ENCODE measurements at regions not wholly inside any gene's neighbourhood (a gene's known extent, or its start where the extent isn't known, plus 50 kb on each side); places are given as distances from the start of the nearest gene placed in this dataset.

DNA sequence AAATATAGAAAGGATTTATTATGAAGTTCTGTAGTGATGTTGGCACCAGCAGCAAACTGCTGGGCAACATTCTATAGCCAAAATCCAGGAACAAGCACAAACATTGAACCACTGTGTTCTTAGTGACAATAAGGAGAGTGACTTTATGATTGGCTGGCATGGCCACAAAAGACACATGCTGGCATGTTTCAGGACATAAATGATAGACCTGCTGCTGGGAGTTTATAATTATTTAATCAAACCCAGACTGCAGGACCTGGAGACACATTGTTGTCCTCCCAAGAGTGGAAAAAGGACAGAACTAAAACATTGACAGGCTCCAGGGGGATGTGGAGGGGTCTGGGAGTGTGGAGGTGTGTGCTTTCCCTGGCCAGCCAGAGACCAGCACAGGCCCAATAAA, 255.3 kb upstream of the LRTM1 start:
- no peaks in the 10 kb centered on the region for H4K20me1 ChIP-seq (ENCODE audit: insufficient read depth, low read length, poor library complexity, severe bottlenecking)
- no peaks in the 10 kb centered on the region for H3K9me2 ChIP-seq (replicated peaks; ENCODE audit: low read depth, low read length)
- H3F3A ChIP-seq (ENCODE audit: low read depth) = no peaks in the 10 kb centered on the region
- H3K79me2 ChIP-seq (ENCODE audit: insufficient read depth, low read length) = no peaks in the 10 kb centered on the region
- H3K9ac ChIP-seq (ENCODE audit: low read depth, low read length, poor library complexity, severe bottlenecking) = no peak overlapping the region
- H2AFZ ChIP-seq (ENCODE audit: low read length) = peak overlapping the region; percentile 40; the same call in 1 of the 2 replicates
- H3K27me3 ChIP-seq (ENCODE audit: insufficient read depth, low read length, poor library complexity, severe bottlenecking) = no peaks in the 10 kb centered on the region
- H3K4me1 ChIP-seq (ENCODE audit: insufficient read depth, low read length, poor library complexity, severe bottlenecking) = no peaks in the 10 kb centered on the region
- TF ChIP-seq CTCF (conservative IDR thresholded peaks at IDR 0.05; ENCODE audit: low read length) (no peak), EZH2phosphoT487 (IDR thresholded peaks at IDR 0.05; ENCODE audit: borderline replicate concordance) (no peak)
- H3K9me3 ChIP-seq (ENCODE audit: insufficient read depth, low read depth, low read length) = no peaks in the 10 kb centered on the region
- H3K4me2 ChIP-seq (ENCODE audit: low read depth, low read length, poor library complexity, severe bottlenecking) = no peak overlapping the region
- H3K36me3 ChIP-seq (ENCODE audit: insufficient read depth, low read length) = no peaks in the 10 kb centered on the region
- no peak overlapping the region for H3K4me3 ChIP-seq (ENCODE audit: low read length, poor library complexity, severe bottlenecking)

GRCh38 chr3:55180936-55181535, 253.2 kb upstream of the LRTM1 start:
- H3K79me2 ChIP-seq (ENCODE audit: insufficient read depth, low read length) = no peaks in the 10 kb centered on the region
- no peaks in the 10 kb centered on the region for H3K9me3 ChIP-seq (ENCODE audit: insufficient read depth, low read depth, low read length)
- no peak overlapping the region for H3K4me2 ChIP-seq (ENCODE audit: low read depth, low read length, poor library complexity, severe bottlenecking)
- no peaks in the 10 kb centered on the region for H3K9me2 ChIP-seq (replicated peaks; ENCODE audit: low read depth, low read length)
- H3K36me3 ChIP-seq (ENCODE audit: insufficient read depth, low read length) = no peaks in the 10 kb centered on the region
- H3K27me3 ChIP-seq (ENCODE audit: insufficient read depth, low read length, poor library complexity, severe bottlenecking) = no peaks in the 10 kb centered on the region
- H3K4me1 ChIP-seq (ENCODE audit: insufficient read depth, low read length, poor library complexity, severe bottlenecking) = no peaks in the 10 kb centered on the region
- no peak overlapping the region for H3K9ac ChIP-seq (ENCODE audit: low read depth, low read length, poor library complexity, severe bottlenecking)
- H3K4me3 ChIP-seq (ENCODE audit: low read length, poor library complexity, severe bottlenecking) = no peak overlapping the region
- TF ChIP-seq EZH2phosphoT487 (IDR thresholded peaks at IDR 0.05; ENCODE audit: borderline replicate concordance) (no peak), CTCF (conservative IDR thresholded peaks at IDR 0.05; ENCODE audit: low read length) (peak; percentile 85)
- H4K20me1 ChIP-seq (ENCODE audit: insufficient read depth, low read length, poor library complexity, severe bottlenecking) = no peaks in the 10 kb centered on the region
- H2AFZ ChIP-seq (ENCODE audit: low read length) = no peak overlapping the region
- H3F3A ChIP-seq (ENCODE audit: low read depth) = no peaks in the 10 kb centered on the region

DNA sequence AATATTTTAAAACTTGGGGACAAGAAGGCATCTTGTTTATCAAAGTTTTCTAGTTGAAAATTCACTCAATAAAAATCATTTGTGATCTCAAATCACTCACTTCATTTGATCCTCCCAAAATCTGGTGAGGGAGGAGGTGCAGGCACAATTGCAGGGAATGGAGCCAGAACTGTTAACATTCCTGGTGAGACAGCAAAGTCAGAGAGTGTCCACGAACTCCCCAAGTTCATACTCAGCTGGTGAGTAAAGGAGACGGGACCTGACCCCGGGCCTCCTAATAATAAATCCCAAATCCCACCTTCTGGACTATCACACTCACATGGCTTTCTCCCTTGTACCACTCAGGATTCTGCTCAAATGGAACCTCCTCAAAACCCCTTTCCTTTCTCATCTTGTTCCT, 252.3 kb upstream of the LRTM1 start:
- no peak for TF ChIP-seq CTCF (conservative IDR thresholded peaks at IDR 0.05; ENCODE audit: low read length)
- no peak for TF ChIP-seq EZH2phosphoT487 (IDR thresholded peaks at IDR 0.05; ENCODE audit: borderline replicate concordance)
- H2AFZ ChIP-seq (ENCODE audit: low read length) = no peak overlapping the region
- no peak overlapping the region for H3K9ac ChIP-seq (ENCODE audit: low read depth, low read length, poor library complexity, severe bottlenecking)
- no peaks in the 10 kb centered on the region for H3K9me2 ChIP-seq (replicated peaks; ENCODE audit: low read depth, low read length)
- H3K4me3 ChIP-seq (ENCODE audit: low read length, poor library complexity, severe bottlenecking) = no peak overlapping the region
- H3K79me2 ChIP-seq (ENCODE audit: insufficient read depth, low read length) = no peaks in the 10 kb centered on the region
- no peak overlapping the region for H3K4me2 ChIP-seq (ENCODE audit: low read depth, low read length, poor library complexity, severe bottlenecking)
- no peaks in the 10 kb centered on the region for H3K36me3 ChIP-seq (ENCODE audit: insufficient read depth, low read length)
- H4K20me1 ChIP-seq (ENCODE audit: insufficient read depth, low read length, poor library complexity, severe bottlenecking) = no peaks in the 10 kb centered on the region
- no peaks in the 10 kb centered on the region for H3K27me3 ChIP-seq (ENCODE audit: insufficient read depth, low read length, poor library complexity, severe bottlenecking)
- H3F3A ChIP-seq (ENCODE audit: low read depth) = no peaks in the 10 kb centered on the region
- H3K4me1 ChIP-seq (ENCODE audit: insufficient read depth, low read length, poor library complexity, severe bottlenecking) = no peaks in the 10 kb centered on the region
- H3K9me3 ChIP-seq (ENCODE audit: insufficient read depth, low read depth, low read length) = no peaks in the 10 kb centered on the region

All from Loucy (cell line).